CD4-positive, alpha-beta memory T cell (primary cell): ENCODE measurements at regions not wholly inside any gene's neighbourhood (a gene's known extent, or its start where the extent isn't known, plus 50 kb on each side); places are given as distances from the start of the nearest gene placed in this dataset.

Experiments
- CTCF ChIA-PET: fragments of 350-600 bp; sonication (Branson Sonifier 250); formaldehyde crosslinking; loops from one replicate; lab custom pipeline; 2021; ENCODE audit warnings: inconsistent platforms; ENCODE audit not compliant: partially characterized antibody; lab: Charles Lee
- POLR2A ChIA-PET: fragments of 350-600 bp; sonication (Branson Sonifier 250); formaldehyde crosslinking; loops from one replicate; lab custom pipeline; 2021; ENCODE audit not compliant: partially characterized antibody; lab: Charles Lee
- DNase-seq, 5 donors: peaks; one replicate each; pipeline versions ENCODE4 v3.0.0 to v3.0.0-alpha.2; 2020 to 2022; ENCODE audit warnings: mixed read lengths in 1 of 5
- H3K27ac ChIP-seq: one replicate; pipeline ENCODE4 v1.7.0; 2013; ENCODE audit warnings: low read depth, low read length
- H3K27me3 ChIP-seq: 2 replicates; pipeline ENCODE4 v1.7.0; 2013; ENCODE audit warnings: mild to moderate bottlenecking, low read length, moderate library complexity; ENCODE audit not compliant: insufficient read depth
- H3K36me3 ChIP-seq: 2 replicates; pipeline ENCODE4 v1.7.0; 2013; ENCODE audit warnings: mild to moderate bottlenecking, low read length, moderate library complexity; ENCODE audit not compliant: insufficient read depth
- H3K4me1 ChIP-seq: 2 replicates; pipeline ENCODE4 v1.7.0; 2013; ENCODE audit warnings: mild to moderate bottlenecking, low read length, moderate library complexity; ENCODE audit not compliant: insufficient read depth
- H3K4me3 ChIP-seq, 2 donors: one replicate each; pipeline ENCODE4 v1.7.0; 2013; ENCODE audit warnings: low read length in 2 of 2, mild to moderate bottlenecking in 1 of 2
- H3K9me3 ChIP-seq, 2 donors: one replicate each; pipeline ENCODE4 v1.7.0; 2013; ENCODE audit warnings: low read length in 2 of 2, control low read depth in 1 of 2; ENCODE audit not compliant: control insufficient read depth in 1 of 2
- H3K27ac Mint-ChIP-seq, 7 donors: one replicate each; pipeline ENCODE4 v1.8.0; 2020 to 2021; ENCODE audit warnings: mixed read lengths in 7 of 7, mild to moderate bottlenecking in 6 of 7, inconsistent platforms in 3 of 7, moderate library complexity in 3 of 7
- H3K27me3 Mint-ChIP-seq, 2 donors: one replicate each; pipeline ENCODE4 v1.8.0; 2020 to 2021; ENCODE audit warnings: mixed read lengths in 2 of 2
- H3K36me3 Mint-ChIP-seq, 2 donors: one replicate each; pipeline ENCODE4 v1.8.0; 2020 to 2021; ENCODE audit warnings: mixed read lengths in 2 of 2, inconsistent platforms in 1 of 2, mild to moderate bottlenecking in 1 of 2
- H3K4me1 Mint-ChIP-seq, 4 donors: one replicate each; pipeline ENCODE4 v1.8.0; 2020 to 2021; ENCODE audit warnings: mixed read lengths in 4 of 4, mild to moderate bottlenecking in 1 of 4
- H3K4me3 Mint-ChIP-seq, 8 donors: one replicate each; pipeline ENCODE4 v1.8.0; 2020 to 2021; ENCODE audit warnings: mixed read lengths in 8 of 8, mild to moderate bottlenecking in 7 of 8, moderate library complexity in 6 of 8, inconsistent platforms in 3 of 8
- H3K9me3 Mint-ChIP-seq, 8 donors: one replicate each; pipeline ENCODE4 v1.8.0; 2020 to 2021; ENCODE audit warnings: mixed read lengths in 8 of 8, mild to moderate bottlenecking in 5 of 8, inconsistent platforms in 3 of 8, moderate library complexity in 1 of 8
- intact Hi-C: fragments of 100-400 bp; cut with micrococcal nuclease; formaldehyde crosslinking; loops from one replicate; pipeline ENCODE4 v1.15.1; 2023

DNA sequence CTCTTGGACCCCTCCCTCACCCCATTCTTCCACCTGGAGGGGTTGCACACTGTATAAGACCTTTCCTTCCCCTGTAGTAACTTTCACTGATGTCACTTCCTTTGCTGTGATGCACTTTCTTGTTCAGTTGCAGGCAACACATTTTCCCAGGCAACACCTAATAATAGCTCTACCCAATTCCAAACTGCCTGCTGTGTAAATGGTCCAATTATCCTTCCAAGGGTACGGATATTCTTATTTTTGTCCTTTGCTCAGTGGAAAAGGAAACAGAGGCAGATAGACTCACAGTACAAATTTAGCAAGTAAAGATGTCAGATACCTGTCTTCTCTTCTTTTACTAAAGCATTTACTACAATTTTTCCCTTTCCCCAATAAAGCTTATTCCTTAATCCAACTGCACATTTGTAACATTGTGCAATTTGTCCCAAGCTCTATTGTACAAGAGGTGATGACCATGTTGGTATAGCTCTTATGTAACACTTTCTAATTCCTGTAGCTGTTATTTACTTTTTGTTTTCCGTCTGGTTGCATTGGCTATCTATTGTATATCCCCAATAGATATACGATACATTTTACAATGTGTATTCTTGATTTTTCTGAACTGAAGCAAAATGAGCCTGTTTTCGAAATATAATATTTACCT is 69.1 kb upstream of the NPFFR2 start:
- H3K27me3 Mint-ChIP-seq = no peaks in the 10 kb centered on the region

DNA sequence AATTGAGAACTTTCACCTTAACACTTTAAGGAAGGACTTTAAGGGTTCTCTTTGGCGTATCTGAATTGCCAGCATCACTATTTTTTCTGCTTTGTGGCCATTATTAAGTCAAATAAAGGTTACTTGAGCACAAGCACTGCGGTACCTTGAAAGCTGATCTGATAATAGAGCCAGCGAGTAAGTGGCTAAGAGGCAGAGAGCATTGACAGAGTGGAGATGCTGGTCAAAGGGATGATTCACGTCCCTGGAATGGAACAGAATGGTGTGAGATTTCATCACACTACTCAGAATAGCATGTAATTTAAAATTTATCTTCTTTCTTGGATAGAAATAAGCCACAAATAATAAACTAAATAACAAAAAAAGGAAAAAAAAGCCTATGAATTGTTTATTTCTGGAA is 57.1 kb upstream of the NPFFR2 start:
- POLR2A ChIA-PET = no interaction called here
- H3K4me3 Mint-ChIP-seq = no peak overlapping the region
- H3K36me3 ChIP-seq = no peaks in the 10 kb centered on the region
- H3K27me3 Mint-ChIP-seq = no peaks in the 10 kb centered on the region
- CTCF ChIA-PET = no interaction called here
- no peaks in the 10 kb centered on the region for H3K9me3 ChIP-seq
- intact Hi-C loops = no loop called here
- peaks cover 0 to 2% (median 0%) of the 10 kb centered on the region in 8 donors for H3K9me3 Mint-ChIP-seq
- no peak overlapping the region for H3K4me3 ChIP-seq
- DNase-seq = no peak
- H3K27ac ChIP-seq = no peak overlapping the region
- no peak overlapping the region for H3K27ac Mint-ChIP-seq
- H3K4me1 ChIP-seq = no peaks in the 10 kb centered on the region
- H3K36me3 Mint-ChIP-seq = no peaks in the 10 kb centered on the region
- no peaks in the 10 kb centered on the region for H3K4me1 Mint-ChIP-seq
- no peaks in the 10 kb centered on the region for H3K27me3 ChIP-seq

More for the DNA sequence above, 69.1 kb upstream of the NPFFR2 start:
- CTCF ChIA-PET = no interaction called here
- POLR2A ChIA-PET = no interaction called here
- Mint-ChIP-seq H3K27ac (no peak overlapping the region), H3K4me1 (no peaks in the 10 kb centered on the region), H3K36me3 (no peaks in the 10 kb centered on the region), H3K9me3 (peaks cover 0 to 4% (median 0%) of the 10 kb centered on the region in 8 donors), H3K4me3 (no peak overlapping the region)
- no peak for DNase-seq
- intact Hi-C loops = no loop called here
- Histone ChIP-seq H3K27me3 (no peaks in the 10 kb centered on the region), H3K4me3 (no peak overlapping the region), H3K4me1 (no peaks in the 10 kb centered on the region), H3K27ac (no peak overlapping the region), H3K9me3 (no peaks in the 10 kb centered on the region), H3K36me3 (no peaks in the 10 kb centered on the region)

DNA sequence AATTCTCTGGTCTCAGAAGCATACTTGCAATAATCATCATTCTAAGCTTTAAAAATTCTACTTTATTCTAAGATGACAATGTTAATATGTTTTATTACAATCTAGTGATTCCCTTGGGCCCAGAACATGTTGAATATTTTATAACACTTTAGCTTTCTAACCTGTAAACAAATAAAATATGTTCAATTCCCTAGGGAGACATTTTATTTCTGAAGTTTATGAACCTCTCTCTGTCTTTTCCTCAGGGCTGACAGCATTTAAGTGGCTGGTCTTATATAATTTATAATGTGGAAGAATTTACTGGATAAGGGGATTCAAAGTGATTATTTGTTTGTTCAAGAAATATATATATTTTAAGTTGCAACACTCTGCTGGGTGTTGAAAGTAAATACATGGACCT is 55.3 kb upstream of the NPFFR2 start:
- H3K27ac ChIP-seq = no peak overlapping the region
- Mint-ChIP-seq H3K27ac (no peak overlapping the region), H3K36me3 (no peaks in the 10 kb centered on the region), H3K4me3 (no peak overlapping the region), H3K9me3 (peaks cover 0 to 2% (median 0%) of the 10 kb centered on the region in 8 donors), H3K27me3 (no peaks in the 10 kb centered on the region), H3K4me1 (no peaks in the 10 kb centered on the region)
- no peak overlapping the region for H3K4me3 ChIP-seq
- DNase-seq = no peak
- H3K9me3 ChIP-seq = no peaks in the 10 kb centered on the region
- no peaks in the 10 kb centered on the region for H3K27me3 ChIP-seq
- ChIA-PET CTCF (no interaction called here), POLR2A (no interaction called here)
- no peaks in the 10 kb centered on the region for H3K4me1 ChIP-seq
- no peaks in the 10 kb centered on the region for H3K36me3 ChIP-seq
- intact Hi-C loops = no loop called here

DNA sequence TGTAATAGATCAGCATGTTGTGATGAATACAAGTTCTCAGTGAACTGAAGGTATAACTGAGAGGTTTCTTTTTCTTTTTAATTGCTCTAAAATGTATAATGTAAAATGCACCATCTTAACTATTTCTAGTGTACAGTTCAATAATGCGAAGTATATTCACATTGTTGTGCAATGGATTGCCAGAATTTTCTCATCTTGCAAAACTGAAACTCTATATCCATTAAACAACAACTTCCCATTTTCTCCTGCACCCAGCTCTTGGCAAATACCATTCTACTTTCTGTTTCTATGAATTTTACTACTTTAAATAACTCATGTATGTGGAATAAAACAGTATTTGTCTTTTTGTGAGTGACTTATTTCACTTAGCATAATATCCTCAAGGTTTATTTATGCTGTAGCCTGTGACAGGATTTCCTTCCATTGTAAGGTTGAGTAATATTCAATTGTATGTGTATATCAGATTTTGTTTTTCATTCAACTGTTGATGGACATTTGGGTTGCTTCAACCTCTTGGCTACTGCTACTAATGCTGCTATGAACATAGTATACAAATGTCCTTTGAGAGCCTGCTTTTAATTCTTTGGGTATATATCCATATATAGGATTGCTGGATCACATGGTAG is 53.5 kb upstream of the NPFFR2 start:
- no peaks in the 10 kb centered on the region for H3K27me3 ChIP-seq
- H3K4me1 ChIP-seq = no peaks in the 10 kb centered on the region
- H3K9me3 Mint-ChIP-seq = peaks cover 0 to 2% (median 0%) of the 10 kb centered on the region in 8 donors
- H3K36me3 Mint-ChIP-seq = no peaks in the 10 kb centered on the region
- intact Hi-C loops = no loop called here
- CTCF ChIA-PET = no interaction called here
- no peaks in the 10 kb centered on the region for H3K4me1 Mint-ChIP-seq
- no peaks in the 10 kb centered on the region for H3K36me3 ChIP-seq
- H3K4me3 ChIP-seq = no peak overlapping the region
- H3K9me3 ChIP-seq = no peaks in the 10 kb centered on the region
- POLR2A ChIA-PET = no interaction called here
- no peak overlapping the region for H3K4me3 Mint-ChIP-seq
- no peak overlapping the region for H3K27ac Mint-ChIP-seq
- H3K27ac ChIP-seq = no peak overlapping the region
- no peak for DNase-seq
- no peaks in the 10 kb centered on the region for H3K27me3 Mint-ChIP-seq

DNA sequence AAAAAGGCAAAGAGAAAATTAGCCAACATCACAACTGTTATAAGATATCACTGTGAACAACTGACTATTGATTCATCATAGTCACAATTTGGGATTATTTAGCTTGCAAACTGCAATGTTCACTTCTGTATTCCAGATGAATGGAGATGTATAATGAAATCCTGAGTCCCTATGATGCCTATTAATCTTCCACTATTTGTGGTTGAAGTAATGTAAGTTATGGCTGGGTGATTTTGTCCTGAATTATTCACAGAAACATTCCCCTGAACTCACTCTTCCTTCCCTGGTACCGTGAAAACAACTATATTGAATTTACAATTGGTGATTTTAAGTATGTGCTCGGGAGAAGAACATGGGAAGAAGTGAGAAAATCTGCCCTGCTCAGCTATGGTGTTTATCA is 50.8 kb upstream of the NPFFR2 start:
- H3K4me1 Mint-ChIP-seq = no peaks in the 10 kb centered on the region
- ChIA-PET CTCF (no interaction called here), POLR2A (no interaction called here)
- H3K36me3 ChIP-seq = no peaks in the 10 kb centered on the region
- no peak overlapping the region for H3K4me3 ChIP-seq
- no peak overlapping the region for H3K27ac Mint-ChIP-seq
- H3K4me1 ChIP-seq = no peaks in the 10 kb centered on the region
- no peak for DNase-seq
- H3K27me3 Mint-ChIP-seq = no peaks in the 10 kb centered on the region
- intact Hi-C loops = no loop called here
- no peak overlapping the region for H3K4me3 Mint-ChIP-seq
- H3K9me3 ChIP-seq = no peaks in the 10 kb centered on the region
- no peaks in the 10 kb centered on the region for H3K36me3 Mint-ChIP-seq
- H3K27me3 ChIP-seq = no peaks in the 10 kb centered on the region
- H3K9me3 Mint-ChIP-seq = peaks cover 0 to 3% (median 0%) of the 10 kb centered on the region in 8 donors
- no peak overlapping the region for H3K27ac ChIP-seq
